Vagina (tissue), 2 donors: ENCODE measurements at regions not wholly inside any gene's neighbourhood (a gene's known extent, or its start where the extent isn't known, plus 50 kb on each side); places are given as distances from the start of the nearest gene placed in this dataset.

Experiments used
- DNase-seq, 2 donors: peaks; one replicate each; pipeline ENCODE4 v3.0.0-alpha.2; 2017; ENCODE audit errors: extremely low spot score in 2 of 2
- H3K27ac ChIP-seq: fragments of 200-600 bp; sonication (generic); one replicate; pipeline ENCODE4 v1.5.1; 2019
- H3K27me3 ChIP-seq: fragments of 200-600 bp; sonication (generic); one replicate; pipeline ENCODE4 v1.5.1; 2019
- H3K36me3 ChIP-seq, 2 donors: fragments of 200-600 bp; sonication (generic); one replicate each; pipeline ENCODE4 v1.5.1; 2017 to 2019
- H3K4me1 ChIP-seq: fragments of 200-600 bp; sonication (generic); one replicate; pipeline ENCODE4 v1.5.1; 2019
- H3K4me3 ChIP-seq, 2 donors: fragments of 200-600 bp; sonication (generic); 1 replicate in 1 of 2; 2 replicates in 1 of 2; pipeline ENCODE4 v1.5.1; 2016 to 2019
- H3K9me3 ChIP-seq: fragments of 200-600 bp; sonication (generic); one replicate; pipeline ENCODE4 v1.5.1; 2019
- POLR2A ChIP-seq, 2 donors: fragments of 450-650 bp; IDR thresholded peaks; one replicate each; pipeline ENCODE4 v1.6.1; 2017; ENCODE audit warnings: antibody characterized with exemption in 2 of 2, mild to moderate bottlenecking in 2 of 2, moderate library complexity in 2 of 2
- POLR2AphosphoS5 ChIP-seq, 2 donors: sonication (generic); formaldehyde crosslinking; IDR thresholded peaks; one replicate each; pipeline ENCODE4 v1.9.0; 2017; ENCODE audit warnings: antibody characterized with exemption in 2 of 2, mild to moderate bottlenecking in 2 of 2, low read depth in 1 of 2; ENCODE audit not compliant: insufficient read depth in 1 of 2
- intact Hi-C: fragments of 100-400 bp; cut with DNase I; formaldehyde crosslinking; loops from one replicate; pipeline ENCODE4 v1.15.1; 2023
- TF ChIP-seq, protein P1 (sequence below), 3 experiments: fragments of 450-650 bp in 2 of 3; fragments of 200-600 bp in 1 of 3; sonication (generic) in 1 of 3; IDR thresholded peaks; one replicate each; pipeline ENCODE4 v1.5.1; 2017 to 2019; ENCODE audit warnings: antibody characterized with exemption in 3 of 3, mild to moderate bottlenecking in 2 of 3, moderate library complexity in 2 of 3

DNA sequence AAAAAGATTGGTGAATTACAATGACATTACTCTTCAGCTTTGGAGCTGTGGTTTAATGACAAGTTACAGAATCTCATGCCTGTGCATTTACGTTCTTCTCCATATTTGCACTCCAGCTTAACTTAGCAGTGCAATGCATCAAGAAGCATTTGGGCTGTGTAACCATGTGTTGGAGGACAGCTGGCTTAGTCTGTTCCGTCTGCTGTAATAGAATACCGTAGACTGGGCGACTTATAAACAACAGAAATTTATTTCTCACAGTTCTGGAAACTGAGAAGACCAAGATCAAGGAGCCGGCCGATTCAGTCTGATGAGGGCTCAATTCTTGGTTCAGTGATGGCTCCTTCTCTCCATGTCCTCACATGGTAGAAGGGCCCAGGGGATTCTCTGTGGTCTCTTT, 943.5 kb downstream of the BCL11B start:
- intact Hi-C loops, result no loop called here
- H3K27ac ChIP-seq, result no peak overlapping the region

DNA sequence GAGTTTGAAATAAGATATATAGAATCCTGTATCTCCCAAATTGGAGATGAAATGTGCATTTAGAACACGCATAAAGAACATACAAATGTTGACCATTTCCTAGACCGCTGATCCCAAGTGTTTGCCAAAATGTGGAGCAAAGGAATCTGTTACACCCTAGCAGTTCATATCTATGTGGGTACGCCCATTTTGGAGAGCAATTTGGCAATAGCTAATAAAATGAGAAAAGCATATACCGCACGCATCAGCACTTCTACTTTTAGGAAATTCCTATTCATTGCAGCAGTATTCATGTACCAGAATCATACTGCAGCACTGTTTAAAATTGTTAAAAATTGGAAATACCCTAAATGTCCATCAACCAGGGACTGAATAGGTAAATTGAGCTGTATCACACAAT, 937.8 kb downstream of the BCL11B start:
- Histone ChIP-seq H3K4me1 (no peaks in the 10 kb centered on the region), H3K27me3 (no peaks in the 10 kb centered on the region), H3K9me3 (peaks cover 3% of the 10 kb centered on the region), H3K36me3 (no peaks in the 10 kb centered on the region), H3K27ac (no peak overlapping the region), H3K4me3 (no peak overlapping the region)
- intact Hi-C loops, result no loop called here
- DNase-seq, result no peak
- TF ChIP-seq POLR2A (IDR thresholded peaks at IDR 0.05) (no peak), POLR2AphosphoS5 (IDR thresholded peaks at IDR 0.05; ENCODE audit: insufficient read depth in 1 of 2, low read depth in 1 of 2) (no peak)
- TF ChIP-seq, protein P1, sequence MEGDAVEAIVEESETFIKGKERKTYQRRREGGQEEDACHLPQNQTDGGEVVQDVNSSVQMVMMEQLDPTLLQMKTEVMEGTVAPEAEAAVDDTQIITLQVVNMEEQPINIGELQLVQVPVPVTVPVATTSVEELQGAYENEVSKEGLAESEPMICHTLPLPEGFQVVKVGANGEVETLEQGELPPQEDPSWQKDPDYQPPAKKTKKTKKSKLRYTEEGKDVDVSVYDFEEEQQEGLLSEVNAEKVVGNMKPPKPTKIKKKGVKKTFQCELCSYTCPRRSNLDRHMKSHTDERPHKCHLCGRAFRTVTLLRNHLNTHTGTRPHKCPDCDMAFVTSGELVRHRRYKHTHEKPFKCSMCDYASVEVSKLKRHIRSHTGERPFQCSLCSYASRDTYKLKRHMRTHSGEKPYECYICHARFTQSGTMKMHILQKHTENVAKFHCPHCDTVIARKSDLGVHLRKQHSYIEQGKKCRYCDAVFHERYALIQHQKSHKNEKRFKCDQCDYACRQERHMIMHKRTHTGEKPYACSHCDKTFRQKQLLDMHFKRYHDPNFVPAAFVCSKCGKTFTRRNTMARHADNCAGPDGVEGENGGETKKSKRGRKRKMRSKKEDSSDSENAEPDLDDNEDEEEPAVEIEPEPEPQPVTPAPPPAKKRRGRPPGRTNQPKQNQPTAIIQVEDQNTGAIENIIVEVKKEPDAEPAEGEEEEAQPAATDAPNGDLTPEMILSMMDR (IDR thresholded peaks at IDR 0.05), result no peak

More for the DNA sequence above, 943.5 kb downstream of the BCL11B start:
- Histone ChIP-seq H3K27me3 (no peaks in the 10 kb centered on the region), H3K4me3 (no peak overlapping the region), H3K9me3 (peaks cover 3% of the 10 kb centered on the region), H3K36me3 (no peaks in the 10 kb centered on the region), H3K4me1 (no peaks in the 10 kb centered on the region)
- no peak for DNase-seq
- TF ChIP-seq POLR2A (IDR thresholded peaks at IDR 0.05), result no peak

DNA sequence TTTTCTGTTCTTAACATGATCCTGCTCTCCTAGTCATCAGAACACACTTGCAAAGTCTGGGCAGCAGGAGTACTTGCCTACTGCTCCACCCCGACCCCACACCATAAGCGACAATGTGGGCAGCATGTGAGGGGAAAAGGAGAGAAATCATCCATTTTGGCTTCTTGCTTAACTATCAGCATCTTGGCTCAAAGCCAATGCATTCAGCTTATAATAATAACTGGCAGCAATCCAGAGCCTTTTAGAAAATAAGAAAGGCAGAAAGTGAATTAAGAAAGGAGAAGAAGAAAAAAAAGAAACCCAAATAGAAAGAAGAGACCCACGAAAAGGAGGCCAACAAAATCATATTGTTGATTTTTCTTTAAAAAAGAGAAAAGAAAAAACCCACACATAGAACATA, 930.8 kb downstream of the BCL11B start:
- Histone ChIP-seq H3K9me3 (no peaks in the 10 kb centered on the region), H3K36me3 (no peaks in the 10 kb centered on the region), H3K27me3 (no peaks in the 10 kb centered on the region), H3K27ac (no peak overlapping the region), H3K4me3 (no peak overlapping the region), H3K4me1 (no peaks in the 10 kb centered on the region)
- TF ChIP-seq POLR2AphosphoS5 (IDR thresholded peaks at IDR 0.05; ENCODE audit: insufficient read depth in 1 of 2, low read depth in 1 of 2) (no peak), POLR2A (IDR thresholded peaks at IDR 0.05) (no peak)
- TF ChIP-seq, protein P1 (IDR thresholded peaks at IDR 0.05), result no peak
- no peak for DNase-seq
- intact Hi-C loops, result no loop called here

DNA sequence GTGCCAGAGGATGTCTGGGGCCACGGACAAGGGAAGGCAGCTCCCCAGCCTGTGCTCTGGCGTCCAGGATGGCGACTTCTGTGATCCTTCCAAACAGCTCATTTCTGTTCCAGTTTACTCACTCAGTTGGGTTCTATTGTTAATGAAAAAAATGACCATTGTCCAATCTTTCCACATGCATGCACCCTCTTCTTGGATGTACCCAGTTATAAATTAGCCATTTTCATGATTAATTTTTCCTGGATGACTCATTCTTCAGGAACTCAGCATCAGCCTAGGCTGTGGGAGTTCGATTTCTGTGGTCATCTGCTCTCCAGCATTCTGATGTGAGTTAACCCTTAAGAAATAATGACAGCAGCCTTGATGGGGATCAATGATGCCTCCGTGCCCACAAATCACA, 926.8 kb downstream of the BCL11B start:
- H3K4me3 ChIP-seq, result no peak overlapping the region
- no peaks in the 10 kb centered on the region for H3K36me3 ChIP-seq
- DNase-seq, result no peak
- no peaks in the 10 kb centered on the region for H3K27me3 ChIP-seq
- no peaks in the 10 kb centered on the region for H3K9me3 ChIP-seq
- TF ChIP-seq, protein P1 (IDR thresholded peaks at IDR 0.05), result no peak
- no peak for TF ChIP-seq POLR2A (IDR thresholded peaks at IDR 0.05)
- TF ChIP-seq POLR2AphosphoS5 (IDR thresholded peaks at IDR 0.05; ENCODE audit: insufficient read depth in 1 of 2, low read depth in 1 of 2), result no peak
- no peak overlapping the region for H3K27ac ChIP-seq
- H3K4me1 ChIP-seq, result no peaks in the 10 kb centered on the region
- intact Hi-C loops, result no loop called here

- no peak for DNase-seq
- H3K4me3 ChIP-seq, result no peak overlapping the region
- intact Hi-C loops, result no loop called here
- H3K27ac ChIP-seq, result no peak overlapping the region
- no peaks in the 10 kb centered on the region for H3K27me3 ChIP-seq
- H3K4me1 ChIP-seq, result no peaks in the 10 kb centered on the region
- no peaks in the 10 kb centered on the region for H3K9me3 ChIP-seq
- no peaks in the 10 kb centered on the region for H3K36me3 ChIP-seq
- TF ChIP-seq, protein P1 (IDR thresholded peaks at IDR 0.05), result no peak
- TF ChIP-seq POLR2A (IDR thresholded peaks at IDR 0.05) (no peak), POLR2AphosphoS5 (IDR thresholded peaks at IDR 0.05; ENCODE audit: insufficient read depth in 1 of 2, low read depth in 1 of 2) (no peak)
These were observed 924.3 kb downstream of the BCL11B start for GRCh38 chr14:98347686-98348085.

GRCh38 chr14:98348505-98348904, 923.5 kb downstream of the BCL11B start:
- TF ChIP-seq POLR2A (IDR thresholded peaks at IDR 0.05), result no peak
- TF ChIP-seq, protein P1 (IDR thresholded peaks at IDR 0.05), result no peak
- TF ChIP-seq POLR2AphosphoS5 (IDR thresholded peaks at IDR 0.05; ENCODE audit: insufficient read depth in 1 of 2, low read depth in 1 of 2), result no peak
- Histone ChIP-seq H3K4me1 (no peaks in the 10 kb centered on the region), H3K4me3 (no peak overlapping the region), H3K9me3 (no peaks in the 10 kb centered on the region), H3K27ac (no peak overlapping the region), H3K27me3 (no peaks in the 10 kb centered on the region), H3K36me3 (no peaks in the 10 kb centered on the region)
- intact Hi-C loops, result no loop called here
- DNase-seq, result no peak
